DND-41 (cell line): ENCODE measurements at regions not wholly inside any gene's neighbourhood (a gene's known extent, or its start where the extent isn't known, plus 50 kb on each side); places are given as distances from the start of the nearest gene placed in this dataset.
"Not testable (repeated sequence)": the region's sequence is repeated elsewhere in the genome, so short reads cannot be mapped to it uniquely, and the experiment has no call there.

Source experiments
- ATAC-seq: fragments of 200-7000 bp; cut with Tn5 transposase; 3 replicates; pipeline ENCODE4 v1.9.1; 2021; ENCODE audit warnings: low read depth; ENCODE audit not compliant: insufficient read depth
- DNase-seq: peaks from one replicate; pipeline ENCODE4 v3.0.0-alpha.2; 2020
- H2AFZ ChIP-seq: 2 replicates; pipeline ENCODE4 v1.6.0; 2012; ENCODE audit warnings: low read depth, low read length
- H3K27ac ChIP-seq: 2 replicates; pipeline ENCODE4 v1.5.1; 2012; ENCODE audit warnings: low read length, inconsistent platforms
- H3K27me3 ChIP-seq: fragments of 200-600 bp; sonication (generic); 2 replicates; pipeline ENCODE4 v1.6.0; 2012; ENCODE audit warnings: low read length, mild to moderate bottlenecking, inconsistent platforms; ENCODE audit not compliant: insufficient read depth, poor library complexity
- H3K36me3 ChIP-seq: 2 replicates; pipeline ENCODE4 v1.5.1; 2012; ENCODE audit warnings: low read length, inconsistent platforms; ENCODE audit not compliant: insufficient read depth
- H3K4me1 ChIP-seq: 2 replicates; pipeline ENCODE4 v1.5.1; 2012; ENCODE audit warnings: mild to moderate bottlenecking, low read length; ENCODE audit not compliant: insufficient read depth
- H3K4me2 ChIP-seq: 2 replicates; pipeline ENCODE4 v1.6.0; 2012; ENCODE audit warnings: mild to moderate bottlenecking, moderate library complexity, low read length, inconsistent platforms; ENCODE audit not compliant: insufficient read depth
- H3K4me3 ChIP-seq, 2 experiments: fragments of 200-600 bp in 1 of 2; shearing (Covaris generic) in 1 of 2; 2 replicates each; pipeline ENCODE4 v1.5.1; 2012 to 2016; ENCODE audit warnings: inconsistent platforms in 2 of 2, low read length in 2 of 2, mild to moderate bottlenecking in 2 of 2, low read depth in 1 of 2, moderate library complexity in 1 of 2
- H3K79me2 ChIP-seq: 2 replicates; pipeline ENCODE4 v1.6.0; 2012; ENCODE audit warnings: low read length, inconsistent platforms; ENCODE audit not compliant: insufficient read depth
- H3K9ac ChIP-seq: 2 replicates; pipeline ENCODE4 v1.6.0; 2012; ENCODE audit warnings: low read depth, mild to moderate bottlenecking, inconsistent platforms, low read length, moderate library complexity
- H3K9me3 ChIP-seq: 2 replicates; pipeline ENCODE4 v1.5.1; 2012; ENCODE audit warnings: low read length, moderate library complexity, mild to moderate bottlenecking, inconsistent platforms; ENCODE audit not compliant: insufficient read depth, severe bottlenecking
- H4K20me1 ChIP-seq: 2 replicates; pipeline ENCODE4 v1.6.0; 2012; ENCODE audit warnings: low read length; ENCODE audit not compliant: insufficient read depth

DNA sequence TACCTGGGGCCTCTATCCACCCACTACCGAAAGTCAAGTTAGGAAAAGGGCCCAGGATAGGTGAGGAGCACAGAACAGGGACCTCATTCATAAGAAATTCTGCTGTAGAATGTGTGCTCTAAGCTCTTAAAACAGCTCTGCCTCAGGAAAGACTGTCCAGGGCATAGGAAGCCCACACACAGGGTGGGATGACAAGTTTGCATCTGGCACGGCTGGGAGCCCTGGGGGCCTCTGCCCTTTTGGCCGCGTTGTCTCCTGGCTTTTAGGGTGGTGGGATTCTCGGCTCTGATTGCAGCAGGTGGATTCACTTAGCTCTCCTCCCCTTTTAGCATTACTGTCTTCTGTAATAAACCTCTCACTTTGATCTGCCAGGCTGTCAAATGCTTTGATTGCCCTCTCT lies 389.5 kb upstream of the ZNF337 start:
- H4K20me1 ChIP-seq, H3K79me2 ChIP-seq, H3K4me1 ChIP-seq, H3K36me3 ChIP-seq, H3K9me3 ChIP-seq, H3K9ac ChIP-seq, H3K27ac ChIP-seq, H3K4me2 ChIP-seq, H3K4me3 ChIP-seq, H2AFZ ChIP-seq, DNase-seq, ATAC-seq, H3K27me3 ChIP-seq: not testable (repeated sequence)

DNA sequence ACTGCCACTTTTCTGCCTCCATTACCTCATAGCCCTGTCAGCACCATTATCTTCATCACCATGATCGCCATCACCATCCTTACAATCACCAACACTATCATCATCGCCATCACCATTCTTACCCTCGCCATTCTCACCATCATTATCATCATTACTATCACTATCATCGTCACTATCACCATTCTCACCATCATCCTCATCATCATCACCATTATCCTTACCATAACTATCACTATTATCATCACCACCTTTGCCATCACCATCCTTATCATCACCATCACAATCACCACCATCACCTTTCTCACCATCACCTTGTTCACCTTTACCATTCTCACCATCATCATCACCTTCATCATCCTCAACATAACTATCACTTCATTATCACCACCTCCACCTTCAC lies 377.3 kb upstream of the ZNF337 start:
- not testable (repeated sequence) for H3K4me1 ChIP-seq, H3K9ac ChIP-seq, H3K79me2 ChIP-seq, H3K9me3 ChIP-seq, H3K27me3 ChIP-seq, H3K4me3 ChIP-seq, H2AFZ ChIP-seq, H3K27ac ChIP-seq, H4K20me1 ChIP-seq, H3K36me3 ChIP-seq, H3K4me2 ChIP-seq, ATAC-seq, DNase-seq

DNA sequence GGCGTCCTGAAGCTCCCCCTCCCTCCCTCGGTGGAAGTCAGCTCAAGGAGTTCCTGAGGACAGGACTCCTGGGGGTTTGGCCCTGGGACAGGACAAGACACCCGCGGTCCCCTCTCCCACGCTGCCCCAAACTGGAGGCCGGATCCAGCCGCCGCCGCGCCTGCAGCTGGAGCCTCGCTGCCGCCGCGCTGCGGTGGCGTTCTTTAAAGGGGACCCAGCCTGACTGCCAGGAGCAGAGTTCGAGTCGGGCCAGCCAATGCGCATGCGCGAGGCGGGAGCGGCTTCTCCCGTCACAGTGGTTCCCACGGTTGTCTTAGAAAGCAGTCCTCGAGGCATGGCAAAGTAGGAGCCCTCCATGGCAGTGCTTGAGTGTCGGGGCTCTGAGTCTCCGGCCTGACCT lies 362.7 kb upstream of the ZNF337 start:
- H3K9me3 ChIP-seq, H3K4me1 ChIP-seq, H3K9ac ChIP-seq, H3K4me2 ChIP-seq, ATAC-seq, H3K79me2 ChIP-seq, H3K27me3 ChIP-seq, H3K36me3 ChIP-seq, H4K20me1 ChIP-seq, H3K4me3 ChIP-seq, H2AFZ ChIP-seq, DNase-seq, H3K27ac ChIP-seq: not testable (repeated sequence)

DNA sequence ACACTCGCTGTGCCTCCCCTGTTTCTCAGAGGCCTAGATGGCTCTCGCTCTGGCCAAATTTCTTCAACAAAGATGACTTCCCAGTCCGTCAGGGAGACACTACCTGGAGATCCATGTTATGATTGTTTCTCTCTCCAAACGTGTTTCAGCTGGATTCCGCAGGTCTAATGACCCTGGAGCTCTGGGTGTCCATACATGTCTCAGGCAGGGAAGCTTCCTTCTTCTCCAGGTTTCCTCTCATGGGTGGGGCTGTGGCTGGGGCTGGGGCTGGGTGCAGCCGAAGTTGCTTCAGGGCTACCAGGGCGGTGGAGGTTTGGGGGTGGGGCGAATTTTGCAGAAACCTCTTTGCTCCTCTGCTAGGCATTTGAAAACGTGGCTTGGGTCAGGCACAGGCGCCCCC lies 361.8 kb upstream of the ZNF337 start:
- H3K79me2 ChIP-seq, H3K4me3 ChIP-seq, H3K4me1 ChIP-seq, DNase-seq, H3K9ac ChIP-seq, H2AFZ ChIP-seq, H3K4me2 ChIP-seq, H3K27me3 ChIP-seq, H3K9me3 ChIP-seq, H3K27ac ChIP-seq, H3K36me3 ChIP-seq, ATAC-seq, H4K20me1 ChIP-seq: not testable (repeated sequence)

DNA sequence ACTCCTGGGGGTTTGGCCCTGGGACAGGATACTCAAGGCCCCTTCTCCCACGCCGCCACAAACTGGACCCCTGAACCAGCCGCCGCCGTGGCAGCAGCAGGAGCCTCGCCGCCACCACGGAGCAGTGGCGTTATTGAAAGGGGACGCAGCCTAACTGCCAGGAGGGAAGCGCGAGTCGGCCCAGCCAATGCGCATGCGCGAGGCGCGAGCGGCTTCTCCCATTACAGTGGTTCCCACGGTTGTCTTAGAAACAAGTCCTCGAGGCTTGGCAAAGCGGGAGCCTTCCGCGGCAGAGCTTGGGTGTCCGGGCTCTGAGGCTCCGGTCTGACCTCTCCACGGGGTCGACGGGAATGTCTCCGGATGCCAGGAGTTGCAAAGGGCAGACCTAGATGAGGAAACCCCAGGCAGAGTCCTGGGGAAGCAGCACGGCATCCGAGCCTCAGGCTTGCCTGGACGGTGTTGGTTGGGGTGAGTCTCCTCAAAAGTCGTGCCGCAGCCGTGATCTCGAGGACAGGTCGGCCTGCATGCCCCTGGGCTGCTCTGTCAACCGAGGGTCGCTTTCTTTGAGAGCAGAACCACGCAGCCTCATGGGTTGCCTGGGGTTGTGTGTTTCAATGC lies 360.6 kb upstream of the ZNF337 start:
- H3K27me3 ChIP-seq, H3K4me2 ChIP-seq, H3K9ac ChIP-seq, ATAC-seq, H3K79me2 ChIP-seq, H3K4me3 ChIP-seq, H3K4me1 ChIP-seq, H3K27ac ChIP-seq, H3K36me3 ChIP-seq, H3K9me3 ChIP-seq, H2AFZ ChIP-seq, DNase-seq, H4K20me1 ChIP-seq: not testable (repeated sequence)

DNA sequence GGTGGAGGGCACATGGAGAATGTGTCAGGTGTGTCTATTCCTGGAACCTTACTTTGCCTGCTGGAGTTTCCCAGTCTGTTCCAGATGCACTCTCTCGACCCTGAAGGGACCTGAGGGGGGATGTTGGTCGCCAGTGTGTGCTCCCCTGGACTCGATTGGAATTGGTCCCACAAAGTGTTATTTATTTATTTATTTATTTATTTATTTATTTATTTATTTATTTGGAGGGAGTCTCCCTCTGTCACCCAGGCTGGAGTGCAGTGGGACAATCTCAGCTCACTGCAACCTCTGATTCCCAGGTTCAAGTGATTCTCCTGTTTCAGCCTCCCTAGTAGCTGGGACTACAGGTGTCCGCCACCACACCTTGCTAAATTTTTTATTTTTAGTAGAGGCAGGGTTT lies 329.1 kb upstream of the ZNF337 start:
- ATAC-seq, H3K4me2 ChIP-seq, H3K27ac ChIP-seq, H3K27me3 ChIP-seq, H3K4me1 ChIP-seq, H3K79me2 ChIP-seq, DNase-seq, H2AFZ ChIP-seq, H3K36me3 ChIP-seq, H3K9me3 ChIP-seq, H3K9ac ChIP-seq, H4K20me1 ChIP-seq, H3K4me3 ChIP-seq: not testable (repeated sequence)

DNA sequence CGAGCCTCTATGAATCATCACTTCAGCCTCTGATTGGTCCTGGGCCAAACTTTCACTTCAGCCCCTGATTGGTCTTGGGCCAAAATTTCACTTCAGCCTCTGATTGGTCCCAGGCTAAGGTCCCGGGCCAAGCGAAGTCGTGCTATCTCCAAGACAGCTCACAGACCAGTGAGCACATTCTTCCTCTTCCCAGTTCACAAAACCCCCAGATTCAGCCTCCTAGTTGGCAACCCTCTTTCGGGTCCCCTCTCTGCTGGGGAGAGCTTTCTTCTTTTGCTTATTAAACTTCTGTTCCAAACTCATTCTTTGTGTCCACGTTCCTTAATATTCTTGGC lies 314.3 kb upstream of the ZNF337 start:
- not testable (repeated sequence) for DNase-seq, H2AFZ ChIP-seq, H3K4me3 ChIP-seq

DNA sequence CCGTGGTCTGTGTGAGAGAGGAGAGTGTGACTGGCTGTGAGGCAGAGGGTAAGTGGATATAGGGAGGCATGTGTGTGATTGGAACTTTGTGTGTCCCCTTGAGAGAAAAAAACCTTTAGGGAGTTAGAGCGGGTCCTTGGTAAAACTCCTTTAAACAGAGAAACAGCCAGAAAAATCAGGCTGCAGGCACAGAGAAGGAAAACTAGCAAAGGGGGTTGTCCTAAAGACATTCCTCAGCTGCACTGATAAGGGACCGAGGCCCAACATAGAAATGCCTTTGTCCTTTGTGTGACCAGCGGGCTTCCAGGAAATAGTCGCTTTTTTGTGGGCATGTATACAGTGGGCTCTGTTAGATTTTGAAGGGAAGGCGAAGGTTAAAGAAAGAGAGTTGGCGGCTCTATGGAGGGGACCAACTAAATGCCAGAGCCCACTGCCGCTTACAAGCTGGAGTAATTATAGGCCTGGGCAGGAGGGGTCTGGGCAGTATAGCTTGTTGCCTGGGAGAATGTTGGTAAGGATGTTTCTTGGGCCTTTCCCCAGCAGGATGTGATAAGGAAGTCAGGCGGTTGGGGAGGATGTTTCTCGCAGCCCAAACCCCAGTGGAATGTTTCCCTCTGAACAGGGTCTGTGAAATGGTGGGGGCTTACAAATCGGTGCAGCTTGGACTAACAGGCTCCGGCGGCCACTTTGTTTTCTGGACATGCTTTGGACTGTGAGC lies 313.7 kb upstream of the ZNF337 start:
- H3K27ac ChIP-seq, H3K36me3 ChIP-seq, H3K4me3 ChIP-seq, H3K79me2 ChIP-seq, DNase-seq, H3K9me3 ChIP-seq, H2AFZ ChIP-seq, H3K4me2 ChIP-seq, H3K27me3 ChIP-seq, H3K4me1 ChIP-seq, H4K20me1 ChIP-seq, H3K9ac ChIP-seq, ATAC-seq: not testable (repeated sequence)

More for the DNA sequence above, 314.3 kb upstream of the ZNF337 start:
- H3K9me3 ChIP-seq, H3K4me1 ChIP-seq, H3K4me2 ChIP-seq, H3K79me2 ChIP-seq, H3K9ac ChIP-seq, H4K20me1 ChIP-seq, H3K27me3 ChIP-seq, ATAC-seq, H3K36me3 ChIP-seq, H3K27ac ChIP-seq: not testable (repeated sequence)
